Mammary epithelial cell (primary cell): ENCODE measurements at regions not wholly inside any gene's neighbourhood (a gene's known extent, or its start where the extent isn't known, plus 50 kb on each side); places are given as distances from the start of the nearest gene placed in this dataset.

ENCODE experiments used
- CTCF ChIP-seq, 2 donors: IDR thresholded peaks in 1 of 2; conservative IDR thresholded peaks in 1 of 2; 2 replicates each; pipeline ENCODE4 v1.5.1; 2011 to 2012; ENCODE audit warnings: inconsistent platforms in 2 of 2, low read length in 2 of 2, mild to moderate bottlenecking in 2 of 2, control low read depth in 1 of 2, low read depth in 1 of 2; ENCODE audit not compliant: insufficient read depth in 1 of 2; ENCODE audit errors: extremely low read depth in 1 of 2
- EZH2 ChIP-seq: IDR thresholded peaks from 2 replicates; pipeline ENCODE4 v1.6.1; 2012; ENCODE audit warnings: low read length, inconsistent platforms, borderline replicate concordance

- TF ChIP-seq CTCF (conservative IDR thresholded peaks at IDR 0.05 in 1 of 2, IDR thresholded peaks at IDR 0.05 in 1 of 2; ENCODE audit: extremely low read depth in 1 of 2, insufficient read depth in 1 of 2, low read depth in 1 of 2, low read length in 2 of 2) (no peak), EZH2 (no peak)
These were observed 129.1 kb downstream of the USP46 start for GRCh38 chr4:52529983-52530382.
